Adrenal gland (tissue), 5 donors: ENCODE measurements at regions not wholly inside any gene's neighbourhood (a gene's known extent, or its start where the extent isn't known, plus 50 kb on each side); places are given as distances from the start of the nearest gene placed in this dataset.

Experiments
- CTCF ChIP-seq, 6 experiments: fragments of 450-650 bp in 4 of 6; fragments of 200-600 bp in 2 of 6; sonication (generic) in 1 of 6; IDR thresholded peaks; 1 replicate in 5 of 6; 2 replicates in 1 of 6; pipeline versions ENCODE4 v1.5.1 to v1.8.0; 2016 to 2021; ENCODE audit warnings: antibody characterized with exemption in 6 of 6, mild to moderate bottlenecking in 2 of 6, moderate library complexity in 1 of 6
- POLR2A ChIP-seq, 2 donors: fragments of 450-650 bp; IDR thresholded peaks; one replicate each; pipeline ENCODE4 v1.6.1; 2017; ENCODE audit warnings: antibody characterized with exemption in 2 of 2, mild to moderate bottlenecking in 2 of 2, moderate library complexity in 1 of 2
- donor health status: DM: no; HTN: no; CAD: no.

GRCh38 chr6:11484441-11484840 lies 53.1 kb upstream of the TMEM170B start:
- TF ChIP-seq POLR2A (IDR thresholded peaks at IDR 0.05) = no peak
- no peak for TF ChIP-seq CTCF (IDR thresholded peaks at IDR 0.05)
